H1 (cell line): ENCODE measurements at regions not wholly inside any gene's neighbourhood (a gene's known extent, or its start where the extent isn't known, plus 50 kb on each side); places are given as distances from the start of the nearest gene placed in this dataset.

Experiments used
- CTCF ChIA-PET: fragments of 300-600 bp; sonication (Branson Sonifier 250); formaldehyde crosslinking; loops from one replicate; lab custom pipeline; 2021; ENCODE audit not compliant: partially characterized antibody; lab: Charles Lee
- POLR2A ChIA-PET: fragments of 300-600 bp; sonication (Branson Sonifier 250); formaldehyde crosslinking; loops from one replicate; lab custom pipeline; 2021; ENCODE audit warnings: inconsistent platforms; ENCODE audit not compliant: partially characterized antibody; lab: Charles Lee
- DNase-seq, 2 experiments: peaks; one replicate each; pipeline versions ENCODE4 v3.0.0 to v3.0.0-alpha.2; 2010 to 2022; ENCODE audit warnings: low spot score in 2 of 2, low read depth in 1 of 2, mixed read lengths in 1 of 2
- FAIRE-seq: peaks from 2 replicates; lab custom pipeline; 2011; peaks lifted over from hg19 to GRCh38; lab: Jason Lieb, UNC
- H2AFZ ChIP-seq: 2 replicates; pipeline ENCODE4 v1.8.1; 2012; ENCODE audit warnings: low read length, inconsistent platforms
- H2AK5ac ChIP-seq: 2 replicates; pipeline ENCODE4 v1.6.1; 2013; ENCODE audit warnings: low read depth, low read length
- H2BK120ac ChIP-seq: replicated peaks from 2 replicates; pipeline ENCODE3; 2013; ENCODE audit warnings: low read depth, low read length, inconsistent platforms
- H2BK12ac ChIP-seq: 2 replicates; pipeline ENCODE4 v1.6.1; 2013; ENCODE audit warnings: low read depth, low read length
- H2BK15ac ChIP-seq: 2 replicates; pipeline ENCODE4 v1.6.1; 2013; ENCODE audit warnings: low read length
- H2BK20ac ChIP-seq: 2 replicates; pipeline ENCODE4 v1.6.1; 2013; ENCODE audit warnings: low read length
- H2BK5ac ChIP-seq: 2 replicates; pipeline ENCODE4 v1.6.1; 2013; ENCODE audit warnings: low read depth, low read length
- H3K14ac ChIP-seq: 2 replicates; pipeline ENCODE4 v1.6.1; 2013; ENCODE audit warnings: inconsistent platforms; ENCODE audit not compliant: insufficient read length
- H3K18ac ChIP-seq: 2 replicates; pipeline ENCODE4 v1.6.1; 2013; ENCODE audit warnings: low read length; ENCODE audit errors: extremely low read depth
- H3K23ac ChIP-seq: 2 replicates; pipeline ENCODE4 v1.6.1; 2013; ENCODE audit warnings: inconsistent platforms; ENCODE audit not compliant: insufficient read length
- H3K23me2 ChIP-seq: 2 replicates; pipeline ENCODE4 v1.6.1; 2013; ENCODE audit warnings: low read depth, low read length
- H3K27ac ChIP-seq: 2 replicates; pipeline ENCODE4 v1.6.1; 2011; ENCODE audit warnings: low read depth, low read length, inconsistent platforms
- H3K27me3 ChIP-seq, 4 experiments: replicated peaks in 1 of 4; 1 replicate in 1 of 4; 2 replicates in 3 of 4; pipeline versions ENCODE4 v1.6.1 to v1.8.1; 2011 to 2013; ENCODE audit warnings: low read length in 3 of 4, mild to moderate bottlenecking in 3 of 4, inconsistent platforms in 2 of 4, mixed read lengths in 2 of 4, moderate library complexity in 1 of 4; ENCODE audit not compliant: control insufficient read depth in 3 of 4, insufficient read depth in 3 of 4; ENCODE audit errors: extremely low read depth in 1 of 4
- H3K36me3 ChIP-seq, 4 experiments: 2 replicates each; pipeline versions ENCODE4 v1.6.1 to v1.8.1; 2011 to 2013; ENCODE audit warnings: mild to moderate bottlenecking in 4 of 4, low read length in 3 of 4, moderate library complexity in 2 of 4, control low read depth in 1 of 4, inconsistent platforms in 1 of 4; ENCODE audit not compliant: insufficient read depth in 4 of 4, control insufficient read depth in 2 of 4
- H3K4ac ChIP-seq: replicated peaks from 2 replicates; pipeline ENCODE3; 2013; ENCODE audit warnings: low read length, low read depth, mixed read lengths, inconsistent platforms; ENCODE audit not compliant: insufficient read length
- H3K4me1 ChIP-seq, 4 experiments: replicated peaks in 1 of 4; 1 replicate in 1 of 4; 2 replicates in 3 of 4; pipeline versions ENCODE4 v1.6.1 to v1.8.1; 2011 to 2013; ENCODE audit warnings: low read length in 3 of 4, inconsistent platforms in 2 of 4, mixed read lengths in 1 of 4; ENCODE audit not compliant: insufficient read depth in 4 of 4, control insufficient read depth in 3 of 4
- H3K4me2 ChIP-seq, 2 experiments: 2 replicates each; pipeline versions ENCODE4 v1.6.1 to v1.8.1; 2011 to 2013; ENCODE audit warnings: low read depth in 2 of 2, low read length in 2 of 2, control low read depth in 1 of 2, inconsistent platforms in 1 of 2, mild to moderate bottlenecking in 1 of 2; ENCODE audit not compliant: insufficient read depth in 1 of 2
- H3K4me3 ChIP-seq, 4 experiments: fragments of 200-600, 300-600 bp in 1 of 4; sonication (generic), shearing (Covaris generic), sonication (Bioruptor Twin) in 1 of 4; 2 replicates each; pipeline versions ENCODE4 v1.5.1 to v1.8.1; 2011 to 2016; ENCODE audit warnings: low read length in 4 of 4, low read depth in 3 of 4, control low read depth in 2 of 4, inconsistent platforms in 2 of 4, mild to moderate bottlenecking in 2 of 4, mixed read lengths in 1 of 4, moderate library complexity in 1 of 4; ENCODE audit not compliant: insufficient read depth in 2 of 4; ENCODE audit errors: extremely low read depth in 1 of 4
- H3K56ac ChIP-seq: replicated peaks from 2 replicates; pipeline ENCODE3; 2013; ENCODE audit warnings: low read depth, mild to moderate bottlenecking, mixed read lengths, low read length, inconsistent platforms; ENCODE audit not compliant: insufficient read length
- H3K79me1 ChIP-seq: 2 replicates; pipeline ENCODE4 v1.6.1; 2013; ENCODE audit warnings: low read depth, low read length, control low read depth
- H3K79me2 ChIP-seq, 2 experiments: 2 replicates each; pipeline versions ENCODE4 v1.6.1 to v1.8.1; 2012 to 2013; ENCODE audit warnings: low read length in 2 of 2, mild to moderate bottlenecking in 2 of 2, inconsistent platforms in 1 of 2; ENCODE audit not compliant: insufficient read depth in 2 of 2, control insufficient read depth in 1 of 2
- H3K9ac ChIP-seq, 4 experiments: replicated peaks in 1 of 4; 1 replicate in 1 of 4; 2 replicates in 3 of 4; pipeline versions ENCODE4 v1.6.1 to v1.8.1; 2011 to 2013; ENCODE audit warnings: low read depth in 3 of 4, low read length in 3 of 4, control low read depth in 2 of 4, mild to moderate bottlenecking in 2 of 4, moderate library complexity in 2 of 4, inconsistent platforms in 1 of 4; ENCODE audit errors: extremely low read depth in 1 of 4
- H3K9me3 ChIP-seq, 2 experiments: 2 replicates each; pipeline versions ENCODE4 v1.6.1 to v1.8.1; 2012 to 2013; ENCODE audit warnings: mild to moderate bottlenecking in 2 of 2, moderate library complexity in 2 of 2, control low read depth in 1 of 2, inconsistent platforms in 1 of 2, low read depth in 1 of 2, low read length in 1 of 2, mixed read lengths in 1 of 2; ENCODE audit not compliant: insufficient read depth in 2 of 2
- H4K20me1 ChIP-seq, 2 experiments: replicated peaks in 1 of 2; 2 replicates each; pipeline versions ENCODE3 to v1.8.1; 2011 to 2013; ENCODE audit warnings: inconsistent platforms in 2 of 2, low read length in 2 of 2, mild to moderate bottlenecking in 1 of 2; ENCODE audit not compliant: insufficient read depth in 2 of 2, control insufficient read depth in 1 of 2
- H4K5ac ChIP-seq: 2 replicates; pipeline ENCODE4 v1.6.1; 2013; ENCODE audit warnings: low read length, low read depth, mixed read lengths, inconsistent platforms; ENCODE audit not compliant: insufficient read length
- H4K8ac ChIP-seq: 2 replicates; pipeline ENCODE4 v1.8.0; 2013; ENCODE audit warnings: mild to moderate bottlenecking, moderate library complexity, low read length, inconsistent platforms; ENCODE audit not compliant: insufficient read depth; ENCODE audit errors: extremely low read depth
- H4K91ac ChIP-seq: replicated peaks from 2 replicates; pipeline ENCODE3; 2013; ENCODE audit warnings: low read length, mixed read lengths, inconsistent platforms; ENCODE audit not compliant: insufficient read length
- CBX8 ChIP-seq: fragments of 300-800, 300-1000 bp; sonication (generic); IDR thresholded peaks from 2 replicates; pipeline ENCODE4 v1.7.1; 2016; ENCODE audit warnings: low read depth, low read length, borderline replicate concordance
- KDM1A ChIP-seq: fragments of 200-600, 300-600 bp; sonication (generic); IDR thresholded peaks from 2 replicates; pipeline ENCODE4 v1.7.1; 2016; ENCODE audit warnings: mild to moderate bottlenecking, low read length, borderline replicate concordance
- KDM5A ChIP-seq: fragments of 200-600 bp; IDR thresholded peaks from 2 replicates; pipeline ENCODE4 v1.7.1; 2012; ENCODE audit warnings: mild to moderate bottlenecking, low read length, inconsistent platforms, mixed read lengths
- RAD21 ChIP-seq, 2 experiments: IDR thresholded peaks in 1 of 2; conservative IDR thresholded peaks in 1 of 2; 2 replicates each; pipeline ENCODE4 v1.6.1; 2011; ENCODE audit warnings: low read depth in 2 of 2, low read length in 2 of 2, improper control_type of control experiment in 1 of 2, inconsistent platforms in 1 of 2, mild to moderate bottlenecking in 1 of 2, moderate library complexity in 1 of 2
- SIN3A ChIP-seq, 2 experiments: IDR thresholded peaks in 1 of 2; conservative IDR thresholded peaks in 1 of 2; 2 replicates each; pipeline ENCODE4 v1.6.1; 2011 to 2012; ENCODE audit warnings: low read length in 2 of 2, improper control_type of control experiment in 1 of 2, low read depth in 1 of 2, mild to moderate bottlenecking in 1 of 2
- TBP ChIP-seq: IDR thresholded peaks from 2 replicates; pipeline ENCODE4 v1.6.1; 2011; ENCODE audit warnings: low read depth, low read length, improper control_type of control experiment
- TCF12 ChIP-seq: IDR thresholded peaks from 2 replicates; pipeline ENCODE4 v1.6.1; 2011; ENCODE audit warnings: low read depth, mild to moderate bottlenecking, low read length
- WGBS, 2 experiments: shearing (Covaris generic) in 1 of 2; methylation state at CpG; one replicate each; pipeline versions ENCODE4 v1.1.6 to v1.1.7; 2013 to 2015; ENCODE audit warnings: low lambda C conversion rate in 2 of 2, mixed read lengths in 2 of 2, inconsistent platforms in 1 of 2, low coverage in 1 of 2, missing lambda C conversion rate in 1 of 2; ENCODE audit not compliant: insufficient replicate concordance in 2 of 2, insufficient coverage in 1 of 2, insufficient read length in 1 of 2; ENCODE audit errors: extremely low coverage in 1 of 2, missing lambda C conversion rate in 1 of 2; 5-methylcytosine and 5-hydroxymethylcytosine counted together
- TF ChIP-seq, protein P1 (sequence below): IDR thresholded peaks from 2 replicates; pipeline ENCODE4 v1.6.1; 2011; ENCODE audit warnings: low read depth, mild to moderate bottlenecking, low read length; ENCODE audit not compliant: insufficient read depth
- TF ChIP-seq, protein P2 (sequence below): IDR thresholded peaks from 2 replicates; pipeline ENCODE4 v1.6.1; 2012; ENCODE audit warnings: inconsistent platforms

DNA sequence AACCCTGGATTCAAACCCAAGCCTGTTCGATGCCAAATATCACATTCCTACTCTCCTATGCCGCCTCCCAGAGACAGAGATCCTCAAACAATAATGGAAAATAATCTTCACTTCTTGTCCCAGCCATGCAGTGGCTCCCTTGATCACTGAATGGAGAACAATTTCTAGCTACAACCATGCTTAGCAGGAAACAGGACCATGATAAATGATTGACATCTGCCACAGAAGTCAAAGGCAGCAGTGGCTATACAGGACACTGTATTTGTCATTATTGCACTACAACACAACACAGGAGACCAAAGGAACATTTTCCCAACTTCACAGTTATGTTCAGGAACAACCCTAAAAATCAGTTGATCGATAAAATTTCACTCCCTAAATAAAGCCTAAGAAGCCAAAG, 243.3 kb upstream of the SLC7A11 start:
- H3K36me3 ChIP-seq = no peaks in the 10 kb centered on the region
- no peak overlapping the region for H3K27ac ChIP-seq
- no peak for FAIRE-seq
- no peak overlapping the region for H3K14ac ChIP-seq
- no peaks in the 10 kb centered on the region for H4K20me1 ChIP-seq
- H3K23ac ChIP-seq = no peak overlapping the region
- no peaks in the 10 kb centered on the region; a peak in 1 of 4 replicates for H3K9me3 ChIP-seq
- peaks cover 0 to 4% (median 0%) of the 10 kb centered on the region in 4 experiments; a peak in 2 of 7 replicates for H3K4me1 ChIP-seq
- ChIA-PET POLR2A (no interaction called here), CTCF (interaction anchor here (0.6 to 0.8 kb wide), 3 partner anchors 14 to 673 kb away, joined by 3 to 4 read pairs (median 3); no protein-coding TSS in a partner anchor)
- no peaks in the 10 kb centered on the region for H3K27me3 ChIP-seq
- no peaks in the 10 kb centered on the region for H3K79me1 ChIP-seq
- no peak overlapping the region for H2AK5ac ChIP-seq
- H3K18ac ChIP-seq = no peak overlapping the region
- DNase-seq = no peak
- no peak overlapping the region for H2BK12ac ChIP-seq
- no peak overlapping the region for H2BK120ac ChIP-seq
- WGBS, 2 experiments = 98% methylated on average over 3 of the region's 3 CpGs; no CpG with 5 or more reads in 1 of the 2 experiments
- TF ChIP-seq KDM1A = no peak
- TF ChIP-seq, protein P1, sequence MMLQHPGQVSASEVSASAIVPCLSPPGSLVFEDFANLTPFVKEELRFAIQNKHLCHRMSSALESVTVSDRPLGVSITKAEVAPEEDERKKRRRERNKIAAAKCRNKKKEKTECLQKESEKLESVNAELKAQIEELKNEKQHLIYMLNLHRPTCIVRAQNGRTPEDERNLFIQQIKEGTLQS = no peak
- no peak for TF ChIP-seq KDM5A
- TF ChIP-seq TCF12 = no peak
- TF ChIP-seq, protein P2, sequence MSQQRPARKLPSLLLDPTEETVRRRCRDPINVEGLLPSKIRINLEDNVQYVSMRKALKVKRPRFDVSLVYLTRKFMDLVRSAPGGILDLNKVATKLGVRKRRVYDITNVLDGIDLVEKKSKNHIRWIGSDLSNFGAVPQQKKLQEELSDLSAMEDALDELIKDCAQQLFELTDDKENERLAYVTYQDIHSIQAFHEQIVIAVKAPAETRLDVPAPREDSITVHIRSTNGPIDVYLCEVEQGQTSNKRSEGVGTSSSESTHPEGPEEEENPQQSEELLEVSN = no peak
- TF ChIP-seq CBX8 = no peak
- no peak for TF ChIP-seq SIN3A (conservative IDR thresholded peaks at IDR 0.05 in 1 of 2, IDR thresholded peaks at IDR 0.05 in 1 of 2; ENCODE audit: low read depth in 1 of 2, low read length in 2 of 2)
- no peak for TF ChIP-seq TBP
- 0 out of 4 replicates have a peak, but pooled peaks of 1 of the 2 experiments have one; percentile 12 for TF ChIP-seq RAD21 (IDR thresholded peaks at IDR 0.05 in 1 of 2, conservative IDR thresholded peaks at IDR 0.05 in 1 of 2; ENCODE audit: low read depth in 2 of 2, low read length in 2 of 2)
- no peak overlapping the region for H2BK5ac ChIP-seq
- H2BK15ac ChIP-seq = no peak overlapping the region
- H3K9ac ChIP-seq = no peak overlapping the region
- no peaks in the 10 kb centered on the region for H3K23me2 ChIP-seq
- no peak overlapping the region for H3K4me3 ChIP-seq
- no peak overlapping the region for H3K56ac ChIP-seq
- H3K4ac ChIP-seq = no peak overlapping the region
- no peak overlapping the region for H2AFZ ChIP-seq
- H2BK20ac ChIP-seq = no peak overlapping the region
- H4K5ac ChIP-seq = no peak overlapping the region
- H4K91ac ChIP-seq = no peak overlapping the region
- H4K8ac ChIP-seq = no peak overlapping the region
- H3K79me2 ChIP-seq = no peaks in the 10 kb centered on the region
- H3K4me2 ChIP-seq = no peak overlapping the region
